K562 (cell line): ENCODE measurements at regions not wholly inside any gene's neighbourhood (a gene's known extent, or its start where the extent isn't known, plus 50 kb on each side); places are given as distances from the start of the nearest gene placed in this dataset.

Source experiments
- HBP1 ChIP-seq: fragments of 450-650 bp; formaldehyde crosslinking; IDR thresholded peaks from 2 replicates; pipeline ENCODE4 v1.4.0; 2022; ENCODE audit warnings: missing genetic modification characterization
- NCOA2 ChIP-seq, 2 experiments: fragments of 450-650 bp; IDR thresholded peaks; 2 replicates each; pipeline ENCODE4 v1.6.1; 2018; ENCODE audit warnings: mild to moderate bottlenecking in 2 of 2, moderate library complexity in 1 of 2; ENCODE audit not compliant: partially characterized antibody in 2 of 2
- POLR2A ChIP-seq: fragments of 450-650 bp; conservative IDR thresholded peaks from 2 replicates; pipeline ENCODE4 v1.6.1; 2016
- ZBTB11 ChIP-seq, 3 experiments: fragments of 200-800 bp in 1 of 3; fragments of 250-450 bp in 1 of 3; fragments of 450-650 bp in 1 of 3; sonication (Bioruptor Pico) in 1 of 3; sonication (Bioruptor generic) in 1 of 3; formaldehyde crosslinking in 1 of 3; IDR thresholded peaks; 2 replicates each; pipeline versions ENCODE4 v1.6.1 to v1.8.0; 2016 to 2022; ENCODE audit warnings: mild to moderate bottlenecking in 2 of 3, missing genetic modification characterization in 2 of 3, missing compliant biosample characterization in 1 of 3, moderate library complexity in 1 of 3
- ZNF644 ChIP-seq: fragments of 200-800 bp; sonication (Bioruptor generic); IDR thresholded peaks from 2 replicates; pipeline ENCODE4 v1.6.1; 2016; ENCODE audit warnings: low read depth, missing genetic modification characterization, missing compliant biosample characterization

GRCh38 chr2:238786379-238786778 is 61.5 kb upstream of the TWIST2 start:
- TF ChIP-seq HBP1 (no peak), ZNF644 (tag) (no peak), POLR2A (no peak), ZBTB11 (CRISPR knock-in tag; IDR thresholded peaks at IDR 0.05) (no peak), NCOA2 (IDR thresholded peaks at IDR 0.05; ENCODE audit: partially characterized antibody in 2 of 2) (no peak)
